HUES48 (cell line): ENCODE measurements at regions not wholly inside any gene's neighbourhood (a gene's known extent, or its start where the extent isn't known, plus 50 kb on each side); places are given as distances from the start of the nearest gene placed in this dataset.
A peak's percentile ranks its signal among the peaks of the same experiment; 100 is the strongest.

Source experiments
- H3K27ac ChIP-seq: one replicate; pipeline ENCODE4 v1.7.0; 2013; ENCODE audit warnings: low read depth, low read length, inconsistent platforms
- H3K27me3 ChIP-seq: 2 replicates; pipeline ENCODE4 v1.6.1; 2013; ENCODE audit warnings: mild to moderate bottlenecking, low read length; ENCODE audit not compliant: control insufficient read depth, insufficient read depth
- H3K36me3 ChIP-seq: 2 replicates; pipeline ENCODE4 v1.6.1; 2013; ENCODE audit warnings: low read length; ENCODE audit not compliant: control insufficient read depth, insufficient read depth
- H3K4me1 ChIP-seq: 2 replicates; pipeline ENCODE4 v1.6.1; 2013; ENCODE audit warnings: mild to moderate bottlenecking, low read length; ENCODE audit not compliant: control insufficient read depth, insufficient read depth
- H3K4me3 ChIP-seq: 2 replicates; pipeline ENCODE4 v1.5.1; 2013; ENCODE audit warnings: mild to moderate bottlenecking, low read depth, low read length
- H3K9ac ChIP-seq: 2 replicates; pipeline ENCODE4 v1.6.1; 2013; ENCODE audit warnings: mild to moderate bottlenecking, low read depth, low read length, moderate library complexity
- H3K9me3 ChIP-seq: 2 replicates; pipeline ENCODE4 v1.6.1; 2013; ENCODE audit warnings: low read length; ENCODE audit not compliant: control insufficient read depth, insufficient read depth

DNA sequence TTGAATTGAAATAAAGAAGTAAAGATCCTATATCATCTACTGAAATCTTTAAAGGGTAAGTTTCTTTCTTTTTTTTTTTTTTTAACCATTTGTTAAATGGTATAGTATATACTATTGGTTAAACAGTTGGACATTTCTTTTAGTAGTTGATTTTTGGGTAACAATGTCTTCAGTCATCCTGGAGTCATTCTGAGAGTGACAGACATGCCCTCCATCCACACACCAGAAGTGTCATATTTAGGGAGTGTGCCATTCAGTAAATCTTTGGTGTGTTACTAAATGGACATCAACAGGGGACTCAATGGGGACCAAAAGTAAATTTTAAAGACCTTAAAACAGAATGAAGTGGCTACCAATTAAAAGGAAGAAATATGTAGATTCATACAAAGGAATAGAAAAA lies 50.8 kb upstream of the SLC39A10 start:
- Histone ChIP-seq H3K9ac (no peak overlapping the region), H3K9me3 (no peaks in the 10 kb centered on the region), H3K27me3 (no peaks in the 10 kb centered on the region), H3K36me3 (peaks cover 18% of the 10 kb centered on the region), H3K4me1 (peaks cover 45% of the 10 kb centered on the region), H3K4me3 (no peak overlapping the region), H3K27ac (no peak overlapping the region)

DNA sequence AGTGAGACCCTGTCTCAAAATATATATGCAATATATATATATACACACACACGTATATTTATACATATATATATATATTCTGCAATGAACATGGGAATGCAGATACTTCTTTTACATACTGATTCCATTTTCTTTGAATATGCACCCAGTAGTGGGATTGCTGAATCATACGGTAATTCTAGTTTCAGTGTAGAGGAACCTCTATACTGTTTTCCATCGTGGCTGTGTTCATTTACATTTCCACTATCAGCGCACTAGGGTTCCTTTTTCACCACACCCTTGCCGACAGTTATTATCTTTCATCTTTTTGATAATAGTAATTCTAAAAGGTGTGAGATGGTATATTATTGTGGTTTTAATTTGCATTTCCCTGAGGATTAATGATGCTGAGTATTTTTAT lies 52.3 kb upstream of the SLC39A10 start:
- Histone ChIP-seq H3K9me3 (no peaks in the 10 kb centered on the region), H3K9ac (no peak overlapping the region), H3K27ac (no peak overlapping the region), H3K4me1 (peaks cover 45% of the 10 kb centered on the region), H3K27me3 (no peaks in the 10 kb centered on the region), H3K4me3 (no peak overlapping the region), H3K36me3 (peaks cover 18% of the 10 kb centered on the region)

GRCh38 chr2:195603998-195604397 lies 53.0 kb upstream of the SLC39A10 start:
- Histone ChIP-seq H3K27me3 (no peaks in the 10 kb centered on the region), H3K27ac (no peak overlapping the region), H3K4me1 (peaks cover 42% of the 10 kb centered on the region), H3K4me3 (no peak overlapping the region), H3K9me3 (no peaks in the 10 kb centered on the region), H3K36me3 (peaks cover 15% of the 10 kb centered on the region), H3K9ac (no peak overlapping the region)

DNA sequence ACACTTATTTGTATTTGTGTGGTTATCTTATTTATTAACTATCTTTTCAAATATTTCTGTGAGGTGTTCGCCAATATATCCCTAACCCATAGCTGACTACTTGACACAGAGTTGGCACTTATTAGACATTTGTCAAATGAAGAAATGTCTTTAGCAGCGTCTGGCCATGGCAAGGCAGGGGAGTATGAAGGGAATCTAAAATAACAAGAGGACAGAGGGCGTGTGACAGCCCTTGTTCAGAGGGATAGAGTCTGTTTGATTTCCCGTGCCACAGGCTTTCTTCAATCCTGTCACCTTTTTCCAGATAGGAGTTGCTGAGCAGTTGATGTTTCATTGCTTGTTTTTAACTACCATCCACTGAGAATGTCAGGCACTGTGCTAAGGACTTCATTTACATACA lies 53.6 kb upstream of the SLC39A10 start:
- Histone ChIP-seq H3K27ac (no peak overlapping the region), H3K27me3 (no peaks in the 10 kb centered on the region), H3K4me1 (peaks cover 36% of the 10 kb centered on the region)

GRCh38 chr2:195602687-195603086 lies 54.3 kb upstream of the SLC39A10 start:
- H3K27ac ChIP-seq: no peak overlapping the region
- H3K4me3 ChIP-seq: no peak overlapping the region
- H3K9me3 ChIP-seq: no peaks in the 10 kb centered on the region
- H3K36me3 ChIP-seq: peaks cover 14% of the 10 kb centered on the region
- no peak overlapping the region for H3K9ac ChIP-seq
- H3K4me1 ChIP-seq: peaks cover 36% of the 10 kb centered on the region
- no peaks in the 10 kb centered on the region for H3K27me3 ChIP-seq

More for the DNA sequence above, 53.6 kb upstream of the SLC39A10 start:
- peaks cover 13% of the 10 kb centered on the region for H3K36me3 ChIP-seq
- no peak overlapping the region for H3K4me3 ChIP-seq
- no peak overlapping the region for H3K9ac ChIP-seq
- H3K9me3 ChIP-seq: no peaks in the 10 kb centered on the region

DNA sequence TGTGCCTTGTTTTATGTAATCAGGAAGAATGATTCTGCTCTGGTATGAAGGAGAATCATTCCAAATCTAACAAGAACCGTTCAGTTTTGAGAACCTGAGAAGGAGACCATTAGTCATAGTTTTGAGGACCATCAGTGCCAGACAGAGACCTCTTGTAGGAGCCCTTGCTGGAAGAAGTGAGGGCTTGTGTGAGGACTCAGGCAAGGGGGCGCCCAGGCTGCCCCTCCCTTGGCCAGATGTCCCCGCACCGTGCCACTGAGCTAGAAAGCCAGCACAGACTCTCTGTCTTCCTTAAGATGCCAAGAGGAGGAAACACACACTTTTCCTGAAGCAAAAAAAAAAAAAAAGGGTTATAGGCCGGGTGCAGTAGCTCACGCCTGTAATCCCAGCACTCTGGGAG lies 55.7 kb upstream of the SLC39A10 start:
- H3K27ac ChIP-seq: no peak overlapping the region
- no peaks in the 10 kb centered on the region for H3K9me3 ChIP-seq
- peaks cover 14% of the 10 kb centered on the region for H3K36me3 ChIP-seq
- H3K4me1 ChIP-seq: peaks cover 32% of the 10 kb centered on the region
- H3K4me3 ChIP-seq: no peak overlapping the region
- H3K9ac ChIP-seq: no peak overlapping the region
- no peaks in the 10 kb centered on the region for H3K27me3 ChIP-seq

DNA sequence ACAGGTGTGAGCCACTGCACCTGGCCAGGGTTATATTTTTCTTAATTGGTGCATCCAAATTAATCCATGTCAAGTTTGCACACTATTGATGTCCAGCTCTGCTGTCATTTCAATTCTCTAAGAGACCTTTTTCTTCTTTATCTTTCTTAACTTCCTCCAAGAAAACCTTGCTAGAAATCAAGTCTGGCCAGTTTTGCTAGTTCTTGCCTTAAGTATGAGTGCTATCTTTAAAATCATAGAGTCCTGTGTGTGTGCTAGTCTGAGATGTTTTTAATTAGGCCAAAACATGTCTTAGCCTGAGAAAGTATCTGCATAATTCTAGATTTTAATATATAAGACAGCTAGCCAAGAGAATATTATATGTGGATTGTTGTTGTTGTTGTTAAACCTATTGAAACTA lies 56.2 kb upstream of the SLC39A10 start:
- Histone ChIP-seq H3K27ac (no peak overlapping the region), H3K9ac (no peak overlapping the region), H3K27me3 (no peaks in the 10 kb centered on the region), H3K4me3 (no peak overlapping the region), H3K36me3 (peaks cover 14% of the 10 kb centered on the region), H3K4me1 (peaks cover 32% of the 10 kb centered on the region), H3K9me3 (no peaks in the 10 kb centered on the region)

DNA sequence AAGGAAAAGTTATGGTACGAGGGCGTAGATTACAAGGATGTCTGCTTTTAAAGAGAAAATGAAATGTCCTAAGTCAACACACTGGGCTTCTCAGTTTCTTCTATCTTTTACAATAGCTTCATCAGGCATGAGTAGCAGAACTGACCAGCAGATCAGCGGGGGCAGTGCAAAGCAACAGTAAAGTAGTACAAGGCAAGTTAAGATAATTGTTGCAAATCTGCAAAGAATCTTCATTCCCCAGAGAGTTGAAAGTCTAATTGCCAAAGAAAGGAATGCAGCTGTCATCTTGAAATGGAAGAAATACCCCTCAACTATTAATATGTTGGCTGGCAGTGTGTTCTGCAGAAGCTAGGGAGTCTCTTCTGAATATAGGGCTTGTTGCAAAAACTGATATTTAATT lies 60.2 kb upstream of the SLC39A10 start:
- H3K4me3 ChIP-seq: no peak overlapping the region
- H3K9me3 ChIP-seq: no peaks in the 10 kb centered on the region
- no peak overlapping the region for H3K27ac ChIP-seq
- no peak overlapping the region for H3K9ac ChIP-seq
- H3K36me3 ChIP-seq: peaks cover 13% of the 10 kb centered on the region
- H3K4me1 ChIP-seq: peaks cover 56% of the 10 kb centered on the region
- no peaks in the 10 kb centered on the region for H3K27me3 ChIP-seq

DNA sequence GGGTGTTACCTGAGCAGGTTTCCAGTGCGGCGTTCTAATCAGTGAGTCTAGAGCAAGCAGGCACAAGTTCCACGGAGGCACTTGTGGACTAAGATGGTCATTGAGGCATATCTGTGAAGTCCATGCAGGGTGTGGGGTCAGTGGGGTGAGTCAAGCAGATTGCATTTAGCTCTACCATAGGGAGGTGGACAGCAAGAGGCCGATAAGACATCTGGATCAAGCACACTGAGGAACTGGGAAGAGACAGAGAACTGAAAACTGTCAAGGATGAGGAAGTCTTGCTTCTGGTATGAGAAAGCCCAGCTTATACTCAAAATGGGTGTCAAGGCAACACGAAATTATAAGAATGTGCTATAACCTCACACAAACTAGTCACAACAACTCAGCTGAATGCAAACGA lies 61.2 kb upstream of the SLC39A10 start:
- no peak overlapping the region for H3K27ac ChIP-seq
- H3K27me3 ChIP-seq: no peaks in the 10 kb centered on the region
- H3K36me3 ChIP-seq: peaks cover 15% of the 10 kb centered on the region
- no peaks in the 10 kb centered on the region for H3K9me3 ChIP-seq
- no peak overlapping the region for H3K9ac ChIP-seq
- peaks cover 56% of the 10 kb centered on the region for H3K4me1 ChIP-seq
- no peak overlapping the region for H3K4me3 ChIP-seq

DNA sequence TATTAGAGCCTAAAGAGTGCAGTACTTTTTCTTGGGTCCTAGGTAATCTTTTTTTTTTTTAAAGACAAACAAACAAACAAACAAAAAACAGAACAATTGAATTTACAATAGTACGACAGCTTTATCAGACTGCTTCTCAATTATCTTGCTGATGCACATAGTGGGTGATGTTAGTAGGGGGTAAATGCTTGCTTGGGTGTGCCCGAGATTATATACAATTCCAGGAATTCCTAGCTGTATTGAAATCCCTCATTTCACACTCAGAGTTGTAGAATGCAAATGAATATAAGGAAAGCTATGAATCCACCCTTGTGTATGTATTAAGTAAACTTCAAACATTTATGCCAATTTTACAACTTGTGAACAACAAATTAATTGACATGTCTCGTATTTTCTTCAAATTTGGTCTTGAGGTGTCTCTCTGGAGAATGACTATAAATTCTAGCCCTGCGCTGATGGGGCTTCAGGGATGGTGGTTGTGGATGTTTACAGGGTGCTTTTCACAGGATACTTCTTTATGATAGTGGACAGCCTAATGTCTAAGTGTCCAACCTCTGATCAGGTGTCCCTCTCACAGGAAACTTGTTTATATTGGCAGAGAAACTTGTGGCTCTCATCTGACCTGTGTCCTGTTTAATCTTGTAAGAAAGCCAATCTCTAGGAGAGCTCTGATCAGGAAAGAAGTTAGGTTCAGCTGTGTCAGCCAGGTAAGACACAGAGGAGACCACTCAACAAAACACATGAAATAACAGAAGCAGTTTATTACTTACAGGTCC lies 61.9 kb upstream of the SLC39A10 start:
- peaks cover 53% of the 10 kb centered on the region for H3K4me1 ChIP-seq
- no peak overlapping the region for H3K9ac ChIP-seq
- no peaks in the 10 kb centered on the region for H3K9me3 ChIP-seq
- H3K4me3 ChIP-seq: 0 out of 2 replicates have a peak overlapping the region, but pooled peaks have one; percentile 3
- H3K27ac ChIP-seq: peak overlapping the region; percentile 18
- H3K36me3 ChIP-seq: peaks cover 16% of the 10 kb centered on the region
- no peaks in the 10 kb centered on the region for H3K27me3 ChIP-seq

GRCh38 chr2:195594248-195594647 lies 62.8 kb upstream of the SLC39A10 start:
- H3K36me3 ChIP-seq: peaks cover 16% of the 10 kb centered on the region
- H3K27ac ChIP-seq: no peak overlapping the region
- no peak overlapping the region for H3K9ac ChIP-seq
- peaks cover 53% of the 10 kb centered on the region for H3K4me1 ChIP-seq
- no peak overlapping the region; the same call in 1 of the 2 replicates for H3K4me3 ChIP-seq
- H3K27me3 ChIP-seq: no peaks in the 10 kb centered on the region
- H3K9me3 ChIP-seq: no peaks in the 10 kb centered on the region
